Erythroblast (primary cell): ENCODE measurements at regions not wholly inside any gene's neighbourhood (a gene's known extent, or its start where the extent isn't known, plus 50 kb on each side); places are given as distances from the start of the nearest gene placed in this dataset.

Source experiments
- GATA1 ChIP-seq: IDR thresholded peaks from 2 replicates; pipeline ENCODE4 v1.6.1; 2011; ENCODE audit warnings: low read depth, mild to moderate bottlenecking, control low read depth, low read length, moderate library complexity
- POLR2A ChIP-seq: IDR thresholded peaks from 2 replicates; pipeline ENCODE4 v1.6.1; 2011; ENCODE audit warnings: mild to moderate bottlenecking, low read length

- TF ChIP-seq POLR2A (no peak), GATA1 (no peak)
These were observed 103.4 kb upstream of the RASEF start for GRCh38 chr9:83166372-83166771.
